MV-4-11 (cell line): ENCODE measurements at regions not wholly inside any gene's neighbourhood (a gene's known extent, or its start where the extent isn't known, plus 50 kb on each side); places are given as distances from the start of the nearest gene placed in this dataset.

Experiments
- DNase-seq: peaks from one replicate; lab custom pipeline; 2025; lab: John Stamatoyannopoulos, UW

GRCh38 chrX:39171686-39172085 is 370.4 kb downstream of the MID1IP1 start:
- no peak for DNase-seq

- no peak for DNase-seq
These were observed 373.0 kb downstream of the MID1IP1 start for GRCh38 chrX:39174241-39174771.

- no peak for DNase-seq
These were observed 373.6 kb downstream of the MID1IP1 start for GRCh38 chrX:39174772-39175417.

GRCh38 chrX:39175418-39176057 is 374.3 kb downstream of the MID1IP1 start:
- DNase-seq, result no peak

GRCh38 chrX:39176105-39176504 is 374.8 kb downstream of the MID1IP1 start:
- DNase-seq, result no peak

- no peak for DNase-seq
These were observed 388.2 kb downstream of the MID1IP1 start for GRCh38 chrX:39189431-39189830.

GRCh38 chrX:39194673-39195072 is 393.4 kb downstream of the MID1IP1 start:
- DNase-seq, result no peak

GRCh38 chrX:39195156-39195555 is 393.9 kb downstream of the MID1IP1 start:
- DNase-seq, result no peak

GRCh38 chrX:39196192-39197102 is 395.2 kb downstream of the MID1IP1 start:
- peak; percentile 86 for DNase-seq

- DNase-seq, result peak; percentile 4
These were observed 398.2 kb downstream of the MID1IP1 start for GRCh38 chrX:39199429-39199828.

GRCh38 chrX:39201305-39201990 is 400.2 kb downstream of the MID1IP1 start:
- DNase-seq, result peak; percentile 54

GRCh38 chrX:39202641-39203040 is 401.4 kb downstream of the MID1IP1 start:
- no peak for DNase-seq

GRCh38 chrX:39203427-39203826 is 402.2 kb downstream of the MID1IP1 start:
- no peak for DNase-seq

GRCh38 chrX:39204353-39204752 is 403.1 kb downstream of the MID1IP1 start:
- DNase-seq, result no peak

- DNase-seq, result no peak
These were observed 403.7 kb downstream of the MID1IP1 start for GRCh38 chrX:39204945-39205344.

- no peak for DNase-seq
These were observed 404.2 kb downstream of the MID1IP1 start for GRCh38 chrX:39205467-39205866.

GRCh38 chrX:39206399-39207145 is 405.3 kb downstream of the MID1IP1 start:
- no peak for DNase-seq

GRCh38 chrX:39211501-39211900 is 410.2 kb downstream of the MID1IP1 start:
- DNase-seq, result no peak

- no peak for DNase-seq
These were observed 411.2 kb downstream of the MID1IP1 start for GRCh38 chrX:39212456-39212855.

- DNase-seq, result no peak
These were observed 413.3 kb downstream of the MID1IP1 start for GRCh38 chrX:39214387-39215126.

- no peak for DNase-seq
These were observed 419.7 kb downstream of the MID1IP1 start for GRCh38 chrX:39220952-39221351.
